Stimulated activated naive CD8-positive, alpha-beta T cell treated with anti-CD3 and anti-CD28 coated beads, Interleukin-15, Interleukin-2, amounts not matched to agents 100 ng/mL and 50 ng/mL, for 24 hours (primary cell): ENCODE measurements at regions not wholly inside any gene's neighbourhood (a gene's known extent, or its start where the extent isn't known, plus 50 kb on each side); places are given as distances from the start of the nearest gene placed in this dataset.
"Not testable (repeated sequence)": the region's sequence is repeated elsewhere in the genome, so short reads cannot be mapped to it uniquely, and the experiment has no call there.

ENCODE experiments used
- H3K27ac Mint-ChIP-seq: one replicate; pipeline ENCODE4 v1.8.0; 2021; ENCODE audit warnings: mild to moderate bottlenecking, mixed read lengths
- H3K27me3 Mint-ChIP-seq: one replicate; pipeline ENCODE4 v1.8.0; 2021; ENCODE audit warnings: mixed read lengths
- H3K36me3 Mint-ChIP-seq: one replicate; pipeline ENCODE4 v1.8.0; 2021; ENCODE audit warnings: low read depth, mixed read lengths
- H3K4me1 Mint-ChIP-seq: one replicate; pipeline ENCODE4 v1.8.0; 2021; ENCODE audit warnings: low read depth, mixed read lengths
- H3K4me3 Mint-ChIP-seq: one replicate; pipeline ENCODE4 v1.8.0; 2021; ENCODE audit warnings: mild to moderate bottlenecking, mixed read lengths
- H3K9me3 Mint-ChIP-seq: one replicate; pipeline ENCODE4 v1.8.0; 2021; ENCODE audit warnings: mixed read lengths

DNA sequence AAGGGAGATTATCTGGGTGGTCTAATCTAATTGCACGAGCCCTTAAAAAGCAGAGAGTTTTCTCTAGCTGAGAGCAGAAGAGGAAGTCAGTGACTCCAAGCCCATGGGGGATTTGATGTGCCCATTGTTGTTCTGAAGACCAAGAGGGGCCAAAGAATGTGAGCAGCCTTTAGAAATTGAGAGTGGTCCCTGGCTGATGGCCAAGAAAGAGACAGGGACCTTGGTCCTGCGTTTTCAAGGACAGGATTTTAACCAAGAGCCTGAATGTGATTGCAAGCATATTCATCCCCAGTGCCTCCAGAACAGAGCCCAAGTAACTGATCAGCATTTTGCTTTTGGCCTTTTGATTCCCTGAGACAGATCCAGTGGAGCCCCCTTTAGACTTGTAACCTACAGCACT lies 1353.9 kb downstream of the AACS start:
- H3K27me3 Mint-ChIP-seq: no peaks in the 10 kb centered on the region
- no peaks in the 10 kb centered on the region for H3K4me1 Mint-ChIP-seq
- H3K36me3 Mint-ChIP-seq: no peaks in the 10 kb centered on the region
- H3K4me3 Mint-ChIP-seq: no peak overlapping the region
- no peak overlapping the region for H3K27ac Mint-ChIP-seq
- peaks cover 12% of the 10 kb centered on the region for H3K9me3 Mint-ChIP-seq

DNA sequence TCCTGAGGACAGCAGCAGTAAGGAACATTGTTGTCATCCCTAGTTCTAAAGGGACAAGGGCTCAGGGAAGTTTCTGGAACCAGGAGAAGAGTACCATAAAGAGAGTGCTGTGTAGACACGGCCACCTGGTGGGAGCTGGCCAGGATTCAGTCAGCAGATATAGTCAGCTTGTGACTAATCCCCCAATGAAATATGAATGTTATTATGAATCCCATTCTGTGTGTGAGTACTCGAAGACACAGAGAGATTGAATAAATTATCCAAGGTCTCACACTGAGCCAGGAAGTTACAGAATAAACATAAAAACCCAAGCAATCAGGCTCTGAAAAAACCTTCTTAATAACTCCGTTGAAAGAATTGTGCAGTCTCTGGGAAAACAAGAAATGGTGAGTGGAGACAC lies 1359.5 kb downstream of the AACS start:
- Mint-ChIP-seq H3K27me3 (no peaks in the 10 kb centered on the region), H3K9me3 (peaks cover 8% of the 10 kb centered on the region), H3K4me3 (no peak overlapping the region), H3K27ac (no peak overlapping the region), H3K4me1 (no peaks in the 10 kb centered on the region), H3K36me3 (no peaks in the 10 kb centered on the region)

DNA sequence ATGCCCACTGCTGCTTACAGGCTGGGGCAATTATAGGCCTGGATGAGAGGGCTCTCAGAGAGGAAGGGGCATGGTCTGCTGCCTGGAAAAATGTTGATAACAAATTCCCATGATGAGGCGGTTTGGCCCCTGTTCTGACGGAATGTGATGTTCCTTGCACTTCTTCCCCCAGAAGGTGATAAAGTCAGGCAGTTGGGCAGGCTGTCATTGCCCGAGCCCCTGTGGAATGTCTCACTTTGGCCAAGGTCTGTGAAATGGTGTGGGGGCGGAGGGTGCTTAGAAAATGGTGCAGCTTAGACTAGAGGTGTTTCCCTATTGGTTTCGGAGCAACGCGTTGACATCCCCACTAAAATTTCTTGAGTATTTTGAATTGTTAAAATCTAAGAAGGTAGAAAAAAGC lies 1360.0 kb downstream of the AACS start:
- Mint-ChIP-seq H3K4me1 (no peaks in the 10 kb centered on the region), H3K27ac (no peak overlapping the region), H3K36me3 (no peaks in the 10 kb centered on the region), H3K27me3 (no peaks in the 10 kb centered on the region), H3K9me3 (peaks cover 8% of the 10 kb centered on the region), H3K4me3 (no peak overlapping the region)

DNA sequence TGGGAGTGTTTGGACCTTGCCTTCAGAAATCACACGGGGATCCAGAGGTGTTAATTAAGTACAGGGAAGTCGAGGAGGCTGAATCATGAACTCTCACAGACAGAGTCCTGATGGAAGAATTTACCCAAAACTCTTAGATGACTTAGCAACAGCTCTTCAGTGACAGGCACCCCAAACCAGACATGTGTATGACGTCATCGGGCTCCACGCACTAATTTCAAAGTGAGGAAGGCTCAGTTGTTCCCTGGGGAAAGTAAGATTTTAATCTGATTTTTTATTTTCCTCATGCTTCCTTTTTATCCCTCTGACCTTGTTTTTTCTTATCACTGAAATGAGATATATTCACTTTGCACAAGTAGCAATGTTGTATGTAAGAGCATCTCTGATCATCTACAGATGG lies 1363.5 kb downstream of the AACS start:
- no peaks in the 10 kb centered on the region for H3K36me3 Mint-ChIP-seq
- H3K27me3 Mint-ChIP-seq: no peaks in the 10 kb centered on the region
- H3K9me3 Mint-ChIP-seq: peaks cover 12% of the 10 kb centered on the region
- H3K4me3 Mint-ChIP-seq: no peak overlapping the region
- no peaks in the 10 kb centered on the region for H3K4me1 Mint-ChIP-seq
- no peak overlapping the region for H3K27ac Mint-ChIP-seq

DNA sequence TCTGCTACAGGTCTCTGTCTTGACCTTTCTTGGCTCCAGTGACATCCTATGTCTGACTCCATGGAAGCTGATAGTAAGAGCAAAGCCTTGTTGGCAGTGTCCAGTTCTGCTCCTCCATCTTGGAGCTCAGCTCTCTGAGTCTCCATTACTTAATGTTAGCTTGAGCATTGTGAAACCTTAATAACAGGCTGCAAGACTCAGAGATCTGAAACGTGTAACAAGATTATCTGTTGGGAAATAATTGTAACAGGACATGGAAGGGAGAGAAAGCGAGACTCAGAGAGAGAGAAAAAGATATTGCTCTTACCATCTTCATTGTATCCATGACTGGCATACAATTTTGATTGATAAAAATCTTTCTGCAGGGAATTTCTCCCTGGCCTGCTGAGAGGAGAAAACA lies 1365.7 kb downstream of the AACS start:
- Mint-ChIP-seq H3K4me3 (no peak overlapping the region), H3K36me3 (no peaks in the 10 kb centered on the region), H3K4me1 (no peaks in the 10 kb centered on the region), H3K27ac (no peak overlapping the region), H3K9me3 (peaks cover 11% of the 10 kb centered on the region), H3K27me3 (no peaks in the 10 kb centered on the region)

DNA sequence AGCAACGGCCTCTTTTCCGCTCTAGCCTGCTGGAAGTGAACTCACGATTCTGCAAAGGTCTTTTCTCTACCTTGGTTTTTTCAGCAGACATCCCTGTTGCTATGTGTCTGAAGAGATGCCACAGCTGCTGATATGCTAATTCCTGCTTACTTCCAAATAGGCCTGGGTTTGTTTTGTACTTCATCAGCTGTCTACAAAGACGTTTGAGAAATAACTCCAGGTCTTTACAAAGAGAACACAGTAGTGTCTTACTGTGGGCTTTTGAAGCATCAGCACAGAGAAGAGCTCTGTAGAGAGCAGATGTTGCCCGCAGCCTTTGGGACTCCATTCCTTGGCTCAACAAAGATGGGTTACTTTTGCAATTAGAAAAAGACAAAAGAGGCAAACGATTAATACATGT lies 1366.5 kb downstream of the AACS start:
- Mint-ChIP-seq H3K9me3 (peaks cover 11% of the 10 kb centered on the region), H3K4me3 (no peak overlapping the region), H3K4me1 (no peaks in the 10 kb centered on the region), H3K27me3 (no peaks in the 10 kb centered on the region), H3K27ac (no peak overlapping the region), H3K36me3 (no peaks in the 10 kb centered on the region)

DNA sequence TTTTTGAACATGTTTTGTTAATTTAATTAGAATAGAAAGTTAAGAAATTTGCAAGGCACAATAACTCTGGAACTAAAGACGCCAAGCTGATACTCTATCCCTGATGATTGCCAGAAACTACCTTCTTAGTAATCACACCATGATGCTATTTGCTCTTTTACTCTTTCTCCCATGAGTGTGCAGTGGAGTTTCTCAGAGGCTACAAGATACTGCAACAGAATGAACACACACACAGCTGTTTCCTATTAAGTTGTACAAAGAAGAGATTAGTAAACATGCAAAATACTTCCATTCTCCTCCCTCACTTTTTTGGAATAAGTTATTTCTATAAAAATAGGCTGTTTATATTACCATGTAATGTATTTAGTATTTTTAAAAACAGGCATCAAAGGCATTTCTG lies 1367.5 kb downstream of the AACS start:
- H3K4me3 Mint-ChIP-seq: no peak overlapping the region
- no peaks in the 10 kb centered on the region for H3K4me1 Mint-ChIP-seq
- H3K9me3 Mint-ChIP-seq: peaks cover 11% of the 10 kb centered on the region
- H3K36me3 Mint-ChIP-seq: no peaks in the 10 kb centered on the region
- no peaks in the 10 kb centered on the region for H3K27me3 Mint-ChIP-seq
- no peak overlapping the region for H3K27ac Mint-ChIP-seq

DNA sequence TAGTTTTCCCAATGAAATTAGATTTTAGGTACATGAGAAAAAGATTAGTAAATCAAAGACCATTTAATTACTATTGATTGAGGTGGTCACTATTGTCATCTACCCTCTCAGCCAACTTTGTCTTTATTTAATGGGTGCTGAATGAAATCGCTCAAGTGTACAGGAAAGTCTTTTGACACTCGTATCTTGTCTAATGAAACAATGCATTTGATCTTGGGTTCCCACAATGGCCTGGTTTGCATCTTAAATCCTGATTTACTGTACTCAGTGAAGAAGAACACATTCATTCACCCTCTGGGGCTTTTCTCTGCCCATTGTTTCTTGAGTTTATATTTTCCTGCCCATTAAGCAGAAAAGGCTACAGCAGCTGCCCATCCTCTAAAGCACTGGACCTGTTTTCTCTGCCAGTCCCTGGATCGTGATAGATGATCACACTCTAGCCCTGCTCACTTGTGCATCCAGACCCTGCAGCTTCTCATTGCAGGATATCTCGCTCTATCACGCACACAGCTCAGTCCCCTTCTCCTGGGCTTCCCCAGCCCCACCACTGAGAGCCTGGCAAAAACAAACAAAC lies 1369.3 kb downstream of the AACS start:
- Mint-ChIP-seq H3K27ac (no peak overlapping the region), H3K9me3 (peaks cover 10% of the 10 kb centered on the region), H3K36me3 (no peaks in the 10 kb centered on the region), H3K27me3 (no peaks in the 10 kb centered on the region), H3K4me3 (no peak overlapping the region), H3K4me1 (no peaks in the 10 kb centered on the region)

DNA sequence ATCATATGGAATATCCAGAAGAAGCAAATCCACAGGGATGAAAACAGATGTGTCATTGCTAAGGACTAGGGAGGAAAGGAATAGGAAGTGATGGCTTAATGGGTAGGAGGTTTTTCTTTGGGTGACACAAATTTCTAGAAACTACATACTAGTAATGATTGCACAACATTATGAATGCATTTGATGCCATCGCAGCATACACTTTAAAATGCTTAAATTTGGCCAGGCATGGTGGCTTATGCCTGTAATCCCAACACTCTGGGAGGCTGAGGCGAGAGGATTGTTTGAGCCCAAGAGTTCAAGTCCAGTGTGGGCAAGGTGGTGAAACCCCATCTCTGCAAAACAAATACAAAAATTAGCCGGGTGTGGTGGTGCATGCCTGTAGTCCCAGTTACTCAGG lies 1370.8 kb downstream of the AACS start:
- Mint-ChIP-seq H3K36me3 (no peaks in the 10 kb centered on the region), H3K9me3 (peaks cover 4% of the 10 kb centered on the region), H3K27ac (no peak overlapping the region), H3K4me3 (no peak overlapping the region), H3K27me3 (no peaks in the 10 kb centered on the region), H3K4me1 (no peaks in the 10 kb centered on the region)

DNA sequence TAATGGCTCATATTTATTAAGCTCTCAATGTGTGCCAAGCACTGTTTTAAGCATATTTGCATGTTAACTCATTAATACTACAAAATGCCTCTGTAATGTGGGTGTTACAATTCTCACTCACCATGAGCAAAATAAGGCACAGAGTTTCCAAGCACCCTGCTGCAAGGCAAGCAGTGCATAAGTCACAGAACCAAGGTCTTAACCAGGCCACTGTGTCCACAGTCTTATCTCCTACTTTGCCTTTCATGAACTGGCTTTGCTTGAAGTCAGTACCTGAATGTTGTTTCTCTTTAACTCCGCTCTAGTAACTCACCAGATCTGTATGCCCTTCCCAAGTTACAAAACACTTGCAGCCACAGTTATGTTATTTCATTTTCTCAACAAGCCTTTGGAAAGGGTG lies 1372.7 kb downstream of the AACS start:
- peaks cover 4% of the 10 kb centered on the region for H3K9me3 Mint-ChIP-seq
- H3K4me3 Mint-ChIP-seq: no peak overlapping the region
- no peaks in the 10 kb centered on the region for H3K27me3 Mint-ChIP-seq
- no peaks in the 10 kb centered on the region for H3K36me3 Mint-ChIP-seq
- no peak overlapping the region for H3K27ac Mint-ChIP-seq
- no peaks in the 10 kb centered on the region for H3K4me1 Mint-ChIP-seq

DNA sequence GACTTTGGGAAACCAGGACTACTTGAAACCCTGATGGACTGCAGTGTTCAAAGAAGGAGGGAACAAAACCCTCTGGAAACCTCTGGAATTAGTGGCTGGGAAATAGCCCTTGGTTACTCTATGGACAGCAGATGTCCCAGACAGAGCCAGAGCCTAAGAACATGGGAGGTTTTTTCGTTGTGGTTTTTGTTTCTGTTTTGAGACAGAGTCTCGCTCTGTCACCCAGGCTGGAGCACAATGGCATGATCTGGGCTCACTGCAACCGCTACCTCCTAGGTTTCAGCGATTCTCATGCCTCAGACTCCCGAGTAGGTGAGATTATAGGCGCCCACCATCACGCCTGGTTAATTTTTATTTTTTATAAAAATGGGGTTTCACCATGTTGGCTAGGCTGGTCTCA lies 1378.7 kb downstream of the AACS start:
- Mint-ChIP-seq H3K4me3 (no peak overlapping the region), H3K9me3 (peaks cover 9% of the 10 kb centered on the region), H3K27me3 (no peaks in the 10 kb centered on the region), H3K27ac (no peak overlapping the region), H3K4me1 (no peaks in the 10 kb centered on the region), H3K36me3 (no peaks in the 10 kb centered on the region)

DNA sequence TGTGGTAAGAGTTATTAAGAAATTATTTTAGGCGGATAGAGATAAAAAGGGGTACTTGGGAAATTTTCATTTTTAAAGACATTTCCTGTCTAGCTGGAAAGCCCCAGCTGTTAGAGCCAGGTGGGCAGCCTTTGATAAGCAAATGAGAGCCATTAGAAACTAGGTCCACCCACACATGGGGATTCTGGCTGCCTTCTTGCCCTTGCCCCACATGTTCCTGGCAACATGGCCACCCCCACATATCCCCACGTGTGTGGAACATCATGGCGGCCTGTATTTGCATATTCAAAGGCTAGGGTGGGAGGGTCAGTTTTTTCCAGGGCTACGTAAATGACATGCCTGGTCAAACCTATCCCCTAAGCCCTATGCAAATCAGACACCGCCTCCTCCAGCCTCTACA lies 1382.1 kb downstream of the AACS start:
- no peaks in the 10 kb centered on the region for H3K36me3 Mint-ChIP-seq
- H3K27me3 Mint-ChIP-seq: no peaks in the 10 kb centered on the region
- no peak overlapping the region for H3K4me3 Mint-ChIP-seq
- peaks cover 12% of the 10 kb centered on the region for H3K9me3 Mint-ChIP-seq
- H3K4me1 Mint-ChIP-seq: no peaks in the 10 kb centered on the region
- no peak overlapping the region for H3K27ac Mint-ChIP-seq

DNA sequence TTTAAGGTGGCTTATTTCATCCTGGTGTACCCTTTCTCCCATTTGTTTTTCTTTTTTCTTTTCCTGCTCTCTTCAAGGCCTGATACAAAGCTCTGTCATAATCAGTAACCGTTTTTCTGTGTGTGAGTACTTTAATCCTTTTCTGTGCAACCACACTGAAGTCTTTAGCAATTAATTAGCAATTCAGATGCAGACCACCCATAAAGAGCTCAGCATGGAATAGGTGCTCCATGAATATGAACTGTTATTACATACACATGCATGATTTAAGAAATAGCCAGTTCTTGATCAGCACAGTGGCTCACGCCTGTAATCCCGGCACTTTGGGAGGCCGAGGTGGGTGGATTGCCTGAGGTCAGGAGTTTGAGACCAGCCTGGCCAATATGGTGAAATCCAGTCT lies 1386.6 kb downstream of the AACS start:
- no peaks in the 10 kb centered on the region for H3K36me3 Mint-ChIP-seq
- no peak overlapping the region for H3K27ac Mint-ChIP-seq
- peaks cover 11% of the 10 kb centered on the region for H3K9me3 Mint-ChIP-seq
- H3K27me3 Mint-ChIP-seq: no peaks in the 10 kb centered on the region
- no peak overlapping the region for H3K4me3 Mint-ChIP-seq
- no peaks in the 10 kb centered on the region for H3K4me1 Mint-ChIP-seq

DNA sequence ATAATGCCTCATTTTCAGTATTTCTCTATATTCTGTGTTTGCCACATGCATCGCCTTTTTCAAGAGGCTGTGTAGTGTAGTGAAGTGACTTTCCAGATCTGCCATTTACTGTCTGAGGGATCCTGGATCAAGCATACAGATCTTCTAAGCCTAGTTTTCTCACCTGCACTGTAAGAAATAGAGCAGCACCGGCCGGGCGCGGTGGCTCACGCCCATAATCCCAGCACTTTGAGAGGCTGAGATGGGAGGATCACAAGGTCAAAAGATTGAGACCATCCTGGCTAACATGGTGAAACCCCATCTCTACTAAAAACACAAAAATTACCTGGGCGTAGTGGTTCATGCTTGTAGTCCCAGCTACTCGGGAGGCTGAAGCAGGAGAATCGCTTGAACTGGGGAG lies 1387.5 kb downstream of the AACS start:
- H3K4me3 Mint-ChIP-seq, H3K9me3 Mint-ChIP-seq, H3K27me3 Mint-ChIP-seq, H3K27ac Mint-ChIP-seq, H3K36me3 Mint-ChIP-seq, H3K4me1 Mint-ChIP-seq: not testable (repeated sequence)

DNA sequence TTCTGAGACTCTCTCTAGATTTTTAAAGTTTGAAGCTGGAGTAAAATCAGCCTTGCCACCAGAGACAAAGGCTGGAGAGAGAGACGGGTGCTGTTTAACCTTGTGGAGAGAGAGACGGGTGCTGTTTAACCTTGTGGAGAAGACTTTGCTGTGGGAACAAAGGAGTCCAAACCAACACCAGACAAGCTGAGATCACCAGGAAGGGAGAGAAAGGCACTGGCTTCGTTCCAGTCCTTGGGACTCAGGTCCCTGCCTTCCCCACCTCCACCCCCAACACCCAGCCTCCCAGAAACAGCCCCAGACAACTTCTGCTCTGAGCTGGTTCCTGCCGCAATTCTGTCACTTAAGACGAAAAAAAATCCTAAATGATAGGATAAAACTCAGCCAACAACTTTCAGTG lies 1389.3 kb downstream of the AACS start:
- H3K36me3 Mint-ChIP-seq: no peaks in the 10 kb centered on the region
- H3K27ac Mint-ChIP-seq: no peak overlapping the region
- peaks cover 12% of the 10 kb centered on the region for H3K9me3 Mint-ChIP-seq
- no peaks in the 10 kb centered on the region for H3K4me1 Mint-ChIP-seq
- H3K27me3 Mint-ChIP-seq: no peaks in the 10 kb centered on the region
- no peak overlapping the region for H3K4me3 Mint-ChIP-seq

DNA sequence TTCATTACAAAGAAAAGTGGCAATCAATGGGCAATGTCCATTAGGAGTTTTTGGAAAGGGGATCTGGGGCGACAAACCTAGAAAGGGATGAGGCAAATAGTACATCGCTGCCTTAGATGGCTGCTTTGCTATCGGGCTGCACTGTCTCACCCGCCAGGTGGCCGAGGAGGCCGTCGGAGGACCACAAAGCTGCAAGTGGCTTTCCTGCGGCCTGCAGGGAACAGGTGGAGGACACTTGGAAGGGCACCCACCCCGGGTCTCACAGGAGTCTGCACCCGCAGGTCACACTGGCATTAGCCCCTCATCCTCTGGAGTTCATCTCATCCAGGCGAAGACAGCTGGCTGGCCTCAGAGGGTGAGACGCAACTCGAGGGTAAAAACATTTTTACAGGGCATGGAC lies 1392.5 kb downstream of the AACS start:
- Mint-ChIP-seq H3K36me3 (no peaks in the 10 kb centered on the region), H3K27me3 (no peaks in the 10 kb centered on the region), H3K4me3 (no peak overlapping the region), H3K4me1 (no peaks in the 10 kb centered on the region), H3K27ac (no peak overlapping the region), H3K9me3 (peaks cover 12% of the 10 kb centered on the region)

DNA sequence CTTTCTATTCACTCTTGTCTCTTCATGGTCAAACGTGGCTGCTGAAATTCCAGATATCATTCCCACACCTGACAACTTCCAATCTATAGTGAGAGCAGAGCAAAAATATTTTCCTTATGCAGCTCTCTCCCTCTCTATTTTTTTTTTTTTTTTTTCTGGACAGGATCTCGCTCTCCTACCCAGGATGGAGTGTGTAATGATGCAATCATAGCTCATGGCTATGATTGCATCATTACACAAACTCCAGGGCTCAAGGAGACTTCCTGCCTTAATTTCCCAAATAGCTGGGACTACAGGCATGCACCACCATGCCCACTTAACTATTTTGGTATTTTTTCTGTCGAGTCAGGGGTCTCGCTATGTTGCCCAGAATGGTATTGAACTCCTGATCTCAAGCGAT lies 1398.9 kb downstream of the AACS start:
- no peak overlapping the region for H3K4me3 Mint-ChIP-seq
- H3K4me1 Mint-ChIP-seq: no peaks in the 10 kb centered on the region
- H3K27ac Mint-ChIP-seq: no peak overlapping the region
- H3K27me3 Mint-ChIP-seq: no peaks in the 10 kb centered on the region
- H3K36me3 Mint-ChIP-seq: no peaks in the 10 kb centered on the region
- H3K9me3 Mint-ChIP-seq: no peaks in the 10 kb centered on the region
